Smooth muscle cell (in vitro differentiated cells): ENCODE measurements at regions not wholly inside any gene's neighbourhood (a gene's known extent, or its start where the extent isn't known, plus 50 kb on each side); places are given as distances from the start of the nearest gene placed in this dataset.

Experiments used
- DNase-seq: peaks from one replicate; lab custom pipeline; 2025; ENCODE audit not compliant: unreplicated experiment; lab: John Stamatoyannopoulos, UW
- H2AFZ ChIP-seq: fragments of 200-600 bp; sonication (generic); 2 replicates; pipeline ENCODE4 v1.6.0; 2016; ENCODE audit warnings: antibody characterized with exemption, low read depth, mild to moderate bottlenecking
- H3F3A ChIP-seq: fragments of 200-600 bp; sonication (generic); 2 replicates; pipeline ENCODE4 v1.6.0; 2017; ENCODE audit warnings: antibody characterized with exemption, low read depth
- H3K27ac ChIP-seq: fragments of 200-600 bp; sonication (generic); 2 replicates; pipeline ENCODE4 v1.5.1; 2016; ENCODE audit warnings: low read depth, mild to moderate bottlenecking
- H3K27me3 ChIP-seq: fragments of 200-600 bp; sonication (generic); 2 replicates; pipeline ENCODE4 v1.6.1; 2016; ENCODE audit warnings: low read depth, mild to moderate bottlenecking
- H3K36me3 ChIP-seq: fragments of 200-600 bp; sonication (generic); 2 replicates; pipeline ENCODE4 v1.5.1; 2016; ENCODE audit warnings: low read depth
- H3K4me1 ChIP-seq: fragments of 200-600 bp; sonication (generic); 2 replicates; pipeline ENCODE4 v1.5.1; 2016; ENCODE audit warnings: low read depth
- H3K4me2 ChIP-seq: fragments of 200-600 bp; sonication (generic); 2 replicates; pipeline ENCODE4 v1.6.0; 2016; ENCODE audit warnings: mild to moderate bottlenecking
- H3K4me3 ChIP-seq: fragments of 200-600 bp; sonication (generic); 2 replicates; pipeline ENCODE4 v1.5.1; 2016; ENCODE audit warnings: mild to moderate bottlenecking
- H3K79me2 ChIP-seq: fragments of 200-600 bp; sonication (generic); 2 replicates; pipeline ENCODE4 v1.6.0; 2016; ENCODE audit warnings: low read depth, mild to moderate bottlenecking
- H3K9ac ChIP-seq: fragments of 200-600 bp; sonication (generic); 2 replicates; pipeline ENCODE4 v1.6.0; 2016; ENCODE audit warnings: low read depth
- H3K9me3 ChIP-seq: fragments of 200-600 bp; sonication (generic); replicated peaks from 2 replicates; pipeline ENCODE4 v1.5.1; 2016; ENCODE audit warnings: low read depth
- H4K20me1 ChIP-seq: fragments of 200-600 bp; sonication (generic); 2 replicates; pipeline ENCODE4 v1.6.0; 2016; ENCODE audit warnings: low read depth
- WGBS: methylation state at CpG from one replicate; pipeline ENCODE4 v1.1.7; 2016; ENCODE audit warnings: low lambda C conversion rate; 5-methylcytosine and 5-hydroxymethylcytosine counted together
- TF ChIP-seq, protein P1 (sequence below): fragments of 200-600 bp; sonication (generic); IDR thresholded peaks from 2 replicates; pipeline ENCODE4 v1.5.1; 2017; ENCODE audit warnings: borderline replicate concordance, mild to moderate bottlenecking, antibody characterized with exemption; ENCODE audit not compliant: insufficient read depth, poor library complexity, severe bottlenecking

DNA sequence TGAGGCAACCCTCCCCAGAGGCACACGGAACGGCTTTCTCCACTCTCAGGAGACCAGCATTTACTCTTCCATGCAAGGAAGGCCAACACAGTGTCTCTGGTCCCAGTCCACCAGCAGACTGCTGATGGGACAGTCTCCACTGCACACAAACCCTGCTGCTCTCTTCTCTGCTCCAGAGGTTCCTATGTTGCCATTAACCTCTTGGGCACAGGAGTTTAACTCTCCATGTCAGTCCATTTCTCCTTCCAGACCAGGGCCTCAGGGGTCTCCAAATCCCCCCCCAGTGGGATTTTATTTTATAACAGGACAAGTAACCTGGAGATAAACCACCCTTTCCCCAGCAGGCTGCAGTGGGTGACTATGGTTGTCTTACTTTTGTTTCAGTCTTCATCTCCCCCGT, 452.5 kb downstream of the GADD45G start:
- Histone ChIP-seq H3K27ac (no peak overlapping the region), H3K4me2 (no peak overlapping the region), H3K9ac (no peak overlapping the region), H3K4me1 (no peaks in the 10 kb centered on the region), H2AFZ (no peak overlapping the region), H3K36me3 (no peaks in the 10 kb centered on the region), H3K4me3 (no peak overlapping the region), H3K9me3 (no peaks in the 10 kb centered on the region), H3K27me3 (no peaks in the 10 kb centered on the region), H3F3A (no peaks in the 10 kb centered on the region), H4K20me1 (no peaks in the 10 kb centered on the region), H3K79me2 (no peaks in the 10 kb centered on the region)
- 96% methylated on average over 3 of the region's 3 CpGs for WGBS
- TF ChIP-seq, protein P1, sequence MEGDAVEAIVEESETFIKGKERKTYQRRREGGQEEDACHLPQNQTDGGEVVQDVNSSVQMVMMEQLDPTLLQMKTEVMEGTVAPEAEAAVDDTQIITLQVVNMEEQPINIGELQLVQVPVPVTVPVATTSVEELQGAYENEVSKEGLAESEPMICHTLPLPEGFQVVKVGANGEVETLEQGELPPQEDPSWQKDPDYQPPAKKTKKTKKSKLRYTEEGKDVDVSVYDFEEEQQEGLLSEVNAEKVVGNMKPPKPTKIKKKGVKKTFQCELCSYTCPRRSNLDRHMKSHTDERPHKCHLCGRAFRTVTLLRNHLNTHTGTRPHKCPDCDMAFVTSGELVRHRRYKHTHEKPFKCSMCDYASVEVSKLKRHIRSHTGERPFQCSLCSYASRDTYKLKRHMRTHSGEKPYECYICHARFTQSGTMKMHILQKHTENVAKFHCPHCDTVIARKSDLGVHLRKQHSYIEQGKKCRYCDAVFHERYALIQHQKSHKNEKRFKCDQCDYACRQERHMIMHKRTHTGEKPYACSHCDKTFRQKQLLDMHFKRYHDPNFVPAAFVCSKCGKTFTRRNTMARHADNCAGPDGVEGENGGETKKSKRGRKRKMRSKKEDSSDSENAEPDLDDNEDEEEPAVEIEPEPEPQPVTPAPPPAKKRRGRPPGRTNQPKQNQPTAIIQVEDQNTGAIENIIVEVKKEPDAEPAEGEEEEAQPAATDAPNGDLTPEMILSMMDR: no peak
- no peak for DNase-seq

DNA sequence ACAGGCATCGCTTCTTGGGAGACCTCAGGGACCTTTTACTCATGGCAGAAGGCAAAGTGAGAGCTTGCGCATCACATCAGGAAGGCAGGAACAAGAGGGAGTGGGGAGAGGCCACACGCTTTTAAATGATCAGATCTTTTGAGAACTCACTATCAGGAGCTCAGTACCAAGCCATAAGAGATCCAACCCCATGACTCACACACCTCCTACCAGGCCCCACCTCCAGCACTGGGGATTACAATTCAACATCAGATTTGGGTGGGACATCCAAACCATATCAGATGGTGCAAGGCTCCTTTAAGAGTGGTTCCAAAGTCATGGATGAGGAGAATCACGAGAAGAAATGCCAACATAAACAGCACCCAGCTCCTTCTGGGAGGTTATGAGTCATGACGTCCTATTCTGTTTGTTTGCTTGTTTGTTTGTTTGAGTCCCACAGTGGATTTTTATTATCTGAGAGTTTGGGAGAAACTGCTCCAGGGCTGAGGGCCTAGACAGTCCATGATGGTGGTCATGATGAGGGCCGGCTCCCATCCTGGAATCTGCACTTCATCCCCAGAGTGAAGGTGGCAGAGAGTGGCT, 453.5 kb downstream of the GADD45G start:
- H4K20me1 ChIP-seq: no peaks in the 10 kb centered on the region
- no peak overlapping the region for H3K4me3 ChIP-seq
- no peak overlapping the region for H3K4me2 ChIP-seq

DNA sequence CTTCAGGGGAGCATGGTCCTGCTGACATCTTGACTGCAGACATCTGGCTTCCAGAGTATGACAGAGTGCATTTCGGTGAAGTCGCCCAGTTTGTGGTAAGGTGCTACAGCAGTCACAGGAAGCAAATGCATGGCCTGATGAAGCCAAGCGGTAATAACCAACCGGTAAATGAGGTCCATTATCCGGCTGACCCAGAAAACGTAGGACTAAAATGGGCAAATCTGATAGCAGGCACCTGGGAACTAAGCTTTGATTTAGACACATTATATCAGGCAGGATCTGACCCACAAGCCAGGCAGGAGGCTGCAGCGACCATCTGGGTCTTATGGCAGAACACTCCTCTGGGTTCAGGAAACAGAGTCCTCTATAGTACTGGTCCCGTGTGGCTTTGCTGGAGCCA, 454.6 kb downstream of the GADD45G start:
- no peaks in the 10 kb centered on the region for H4K20me1 ChIP-seq
- H3K4me3 ChIP-seq: no peak overlapping the region
- no peak overlapping the region for H3K27ac ChIP-seq
- no peaks in the 10 kb centered on the region for H3K79me2 ChIP-seq
- H3K9ac ChIP-seq: no peak overlapping the region
- no peak for DNase-seq
- H3K4me2 ChIP-seq: no peak overlapping the region
- H3K9me3 ChIP-seq: no peaks in the 10 kb centered on the region
- no peaks in the 10 kb centered on the region for H3K4me1 ChIP-seq
- TF ChIP-seq, protein P1: no peak
- no peaks in the 10 kb centered on the region for H3K27me3 ChIP-seq
- H2AFZ ChIP-seq: no peak overlapping the region
- 93% methylated on average over 8 of the region's 8 CpGs for WGBS
- no peaks in the 10 kb centered on the region for H3K36me3 ChIP-seq
- no peaks in the 10 kb centered on the region for H3F3A ChIP-seq

More for the DNA sequence above, 453.5 kb downstream of the GADD45G start:
- H3F3A ChIP-seq: no peaks in the 10 kb centered on the region
- 74% methylated on average over 6 of the region's 6 CpGs for WGBS
- no peak for DNase-seq
- no peak overlapping the region for H3K27ac ChIP-seq
- no peak overlapping the region for H3K9ac ChIP-seq
- no peaks in the 10 kb centered on the region for H3K36me3 ChIP-seq
- no peak overlapping the region for H2AFZ ChIP-seq
- H3K4me1 ChIP-seq: no peaks in the 10 kb centered on the region
- H3K79me2 ChIP-seq: no peaks in the 10 kb centered on the region
- no peaks in the 10 kb centered on the region for H3K27me3 ChIP-seq
- H3K9me3 ChIP-seq: no peaks in the 10 kb centered on the region
- TF ChIP-seq, protein P1: no peak

DNA sequence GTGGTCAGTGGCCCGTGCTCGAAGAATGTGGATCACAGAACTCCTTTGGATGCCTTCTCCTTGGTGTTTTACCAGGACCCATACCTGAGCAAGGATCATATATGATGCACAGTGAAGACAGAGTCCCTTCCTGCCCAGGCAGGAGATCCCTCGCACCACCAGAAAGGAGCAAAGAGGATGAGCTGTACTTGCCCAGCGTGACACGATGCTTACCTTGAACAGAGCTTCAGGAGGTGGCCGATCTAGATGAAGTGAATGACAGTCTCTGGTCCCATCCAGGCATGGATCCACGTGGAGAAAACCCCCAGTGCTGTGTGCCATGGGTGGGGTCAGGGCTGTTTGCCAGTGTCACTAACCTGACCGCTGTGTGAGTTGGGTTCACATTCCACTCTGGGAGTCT, 455.4 kb downstream of the GADD45G start:
- Histone ChIP-seq H3K27me3 (no peaks in the 10 kb centered on the region), H3K4me2 (no peak overlapping the region), H3K9ac (no peak overlapping the region), H3K79me2 (no peaks in the 10 kb centered on the region), H3F3A (no peaks in the 10 kb centered on the region), H3K27ac (no peak overlapping the region), H3K9me3 (no peaks in the 10 kb centered on the region), H3K4me3 (no peak overlapping the region), H4K20me1 (no peaks in the 10 kb centered on the region), H2AFZ (no peak overlapping the region), H3K36me3 (no peaks in the 10 kb centered on the region), H3K4me1 (no peaks in the 10 kb centered on the region)
- WGBS: 79% methylated on average over 8 of the region's 8 CpGs
- DNase-seq: no peak
- TF ChIP-seq, protein P1: no peak
